HEK293T (cell line): ENCODE measurements at regions not wholly inside any gene's neighbourhood (a gene's known extent, or its start where the extent isn't known, plus 50 kb on each side); places are given as distances from the start of the nearest gene placed in this dataset.

ENCODE experiments used
- CTCF ChIA-PET: fragments of 350-600 bp; formaldehyde crosslinking; extraction: SDS; loops from one replicate; lab custom pipeline; 2021; ENCODE audit warnings: antibody characterized with exemption, inconsistent platforms; lab: Yijun Ruan, JAX
- POLR2A ChIA-PET: fragments of 350-600 bp; formaldehyde crosslinking; extraction: SDS; loops from one replicate; lab custom pipeline; 2020; ENCODE audit warnings: antibody characterized with exemption, inconsistent platforms; lab: Yijun Ruan, JAX
- DNase-seq: peaks from one replicate; pipeline ENCODE4 v3.0.0; 2012; ENCODE audit warnings: mixed read lengths; ENCODE audit errors: extremely low spot score
- ARNT ChIP-seq: fragments of 450-650 bp; IDR thresholded peaks from 2 replicates; pipeline ENCODE4 v1.6.1; 2017; ENCODE audit warnings: mild to moderate bottlenecking
- BHLHE40 ChIP-seq: fragments of 450-650 bp; IDR thresholded peaks from 2 replicates; pipeline ENCODE4 v1.6.1; 2016; ENCODE audit warnings: mild to moderate bottlenecking, moderate library complexity, borderline replicate concordance
- CTBP1 ChIP-seq: fragments of 450-650 bp; IDR thresholded peaks from 2 replicates; pipeline ENCODE4 v1.6.1; 2016; ENCODE audit warnings: borderline replicate concordance
- ELF4 ChIP-seq: fragments of 450-650 bp; IDR thresholded peaks from 2 replicates; pipeline ENCODE4 v1.6.1; 2017; ENCODE audit warnings: antibody characterized with exemption
- FOXA1 ChIP-seq: fragments of 450-650 bp; IDR thresholded peaks from 2 replicates; pipeline ENCODE4 v1.6.1; 2016; ENCODE audit warnings: mild to moderate bottlenecking
- FOXK2 ChIP-seq: fragments of 450-650 bp; IDR thresholded peaks from 2 replicates; pipeline ENCODE4 v1.6.1; 2016; ENCODE audit warnings: mild to moderate bottlenecking
- FOXM1 ChIP-seq: fragments of 450-650 bp; IDR thresholded peaks from 2 replicates; pipeline ENCODE4 v1.6.1; 2017; ENCODE audit warnings: mild to moderate bottlenecking, borderline replicate concordance
- HDGF ChIP-seq: fragments of 450-650 bp; IDR thresholded peaks from 2 replicates; pipeline ENCODE4 v1.6.1; 2017; ENCODE audit warnings: antibody characterized with exemption, borderline replicate concordance
- L3MBTL2 ChIP-seq: fragments of 450-650 bp; conservative IDR thresholded peaks from 2 replicates; pipeline ENCODE4 v1.6.1; 2016; ENCODE audit warnings: mild to moderate bottlenecking
- LEF1 ChIP-seq: fragments of 450-650 bp; IDR thresholded peaks from 2 replicates; pipeline ENCODE4 v1.6.1; 2017; ENCODE audit warnings: mild to moderate bottlenecking, borderline replicate concordance
- NFRKB ChIP-seq: fragments of 450-650 bp; IDR thresholded peaks from 2 replicates; pipeline ENCODE4 v1.6.1; 2016; ENCODE audit warnings: mild to moderate bottlenecking, moderate library complexity
- SP1 ChIP-seq: fragments of 450-650 bp; IDR thresholded peaks from 2 replicates; pipeline ENCODE4 v1.6.1; 2017
- SUZ12 ChIP-seq: fragments of 450-650 bp; IDR thresholded peaks from 2 replicates; pipeline ENCODE4 v1.6.1; 2016; ENCODE audit warnings: mild to moderate bottlenecking
- TARDBP ChIP-seq: fragments of 450-650 bp; IDR thresholded peaks from 2 replicates; pipeline ENCODE4 v1.6.1; 2016
- ZNF384 ChIP-seq: fragments of 450-650 bp; IDR thresholded peaks from 2 replicates; pipeline ENCODE4 v1.6.1; 2016
- TF ChIP-seq, protein P1 (sequence below): fragments of 450-650 bp; IDR thresholded peaks from 2 replicates; pipeline ENCODE4 v1.6.1; 2016

DNA sequence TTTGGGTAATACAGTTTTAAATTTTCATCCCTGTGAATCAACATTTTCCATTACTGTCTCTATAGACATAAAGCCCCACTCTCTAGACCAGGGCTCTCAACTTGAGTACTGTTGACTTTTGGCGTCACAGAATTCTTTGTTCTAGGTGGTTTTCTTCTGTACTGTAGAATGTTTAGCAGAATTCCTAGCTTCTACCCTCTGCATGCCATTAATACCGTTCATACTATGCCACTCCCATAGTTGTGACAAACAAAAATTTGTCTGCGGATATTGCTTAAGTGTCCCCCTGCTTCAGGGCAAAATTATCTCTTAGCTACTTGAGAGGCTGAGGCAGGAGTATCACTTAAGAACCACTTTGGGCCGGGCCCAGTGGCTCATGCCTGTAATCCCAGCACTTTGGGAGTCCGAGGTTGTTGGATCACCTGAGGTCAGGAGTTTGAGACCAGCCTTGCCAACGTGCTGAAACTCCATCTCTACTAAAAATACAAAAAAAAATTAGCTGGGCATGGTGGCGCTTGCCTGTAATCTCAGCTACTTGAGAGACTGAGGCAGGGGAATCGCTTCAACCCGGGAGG, 57.3 kb upstream of the NRG3 start:
- POLR2A ChIA-PET = no interaction called here
- DNase-seq = no peak
- TF ChIP-seq HDGF (no peak), ZNF384 (no peak), CTBP1 (no peak), L3MBTL2 (no peak), SP1 (no peak), SUZ12 (no peak), ELF4 (no peak), BHLHE40 (no peak), TARDBP (no peak), FOXA1 (no peak), LEF1 (no peak), NFRKB (no peak), FOXK2 (no peak), FOXM1 (no peak), ARNT (no peak)
- TF ChIP-seq, protein P1, sequence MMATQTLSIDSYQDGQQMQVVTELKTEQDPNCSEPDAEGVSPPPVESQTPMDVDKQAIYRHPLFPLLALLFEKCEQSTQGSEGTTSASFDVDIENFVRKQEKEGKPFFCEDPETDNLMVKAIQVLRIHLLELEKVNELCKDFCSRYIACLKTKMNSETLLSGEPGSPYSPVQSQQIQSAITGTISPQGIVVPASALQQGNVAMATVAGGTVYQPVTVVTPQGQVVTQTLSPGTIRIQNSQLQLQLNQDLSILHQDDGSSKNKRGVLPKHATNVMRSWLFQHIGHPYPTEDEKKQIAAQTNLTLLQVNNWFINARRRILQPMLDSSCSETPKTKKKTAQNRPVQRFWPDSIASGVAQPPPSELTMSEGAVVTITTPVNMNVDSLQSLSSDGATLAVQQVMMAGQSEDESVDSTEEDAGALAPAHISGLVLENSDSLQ = no peak
- CTCF ChIA-PET = no interaction called here

- ChIA-PET CTCF (interaction anchor here (0.6 kb wide), 1 partner anchor 1158 kb away, joined by 3 read pairs; no protein-coding TSS in a partner anchor), POLR2A (no interaction called here)
- DNase-seq = peak; percentile 8
- TF ChIP-seq BHLHE40 (no peak), TARDBP (no peak), LEF1 (no peak), FOXA1 (no peak), ZNF384 (no peak), L3MBTL2 (no peak), CTBP1 (no peak), FOXK2 (no peak), NFRKB (no peak), SP1 (no peak), HDGF (no peak), SUZ12 (no peak), FOXM1 (no peak), ELF4 (no peak), ARNT (no peak)
- TF ChIP-seq, protein P1 = no peak
Observed at GRCh38 chr10:81820418-81820817, 54.6 kb upstream of the NRG3 start.
